ENCODE measurements at regions not wholly inside any gene's neighbourhood (a gene's known extent, or its start where the extent isn't known, plus 50 kb on each side); places are given as distances from the start of the nearest gene placed in this dataset.

DNA sequence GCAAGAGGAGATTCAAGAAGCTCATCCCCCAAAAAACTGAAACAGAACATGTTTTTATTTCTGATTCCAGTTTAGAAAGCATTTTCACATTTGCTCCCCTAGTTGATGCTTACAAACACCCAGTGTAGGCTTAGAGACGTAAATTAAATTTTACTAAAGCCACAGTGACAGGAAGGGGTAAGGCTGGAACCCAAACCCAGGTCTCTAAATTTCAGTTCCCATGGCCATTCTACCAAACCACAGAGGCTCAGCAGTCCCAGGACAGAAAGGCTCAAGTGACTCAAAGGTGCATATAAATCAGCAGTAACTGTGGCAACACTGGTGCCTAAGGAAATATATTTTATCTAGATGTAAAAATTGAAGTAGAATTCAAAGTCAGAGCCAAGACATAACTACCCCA, 128.7 kb downstream of the CEP120 start:
- no peaks in the 10 kb centered on the region for H3K27me3 ChIP-seq (ENCODE audit: insufficient read depth, poor library complexity, severe bottlenecking)
- no peak for TF ChIP-seq POLR2AphosphoS5 (IDR thresholded peaks at IDR 0.05; ENCODE audit: low read depth)
- no peak for TF ChIP-seq SPI1 (IDR thresholded peaks at IDR 0.05; ENCODE audit: borderline replicate concordance, low read depth)
- TF ChIP-seq REST (IDR thresholded peaks at IDR 0.05; ENCODE audit: insufficient replicate concordance, low read depth): no peak
- TF ChIP-seq, protein P1, sequence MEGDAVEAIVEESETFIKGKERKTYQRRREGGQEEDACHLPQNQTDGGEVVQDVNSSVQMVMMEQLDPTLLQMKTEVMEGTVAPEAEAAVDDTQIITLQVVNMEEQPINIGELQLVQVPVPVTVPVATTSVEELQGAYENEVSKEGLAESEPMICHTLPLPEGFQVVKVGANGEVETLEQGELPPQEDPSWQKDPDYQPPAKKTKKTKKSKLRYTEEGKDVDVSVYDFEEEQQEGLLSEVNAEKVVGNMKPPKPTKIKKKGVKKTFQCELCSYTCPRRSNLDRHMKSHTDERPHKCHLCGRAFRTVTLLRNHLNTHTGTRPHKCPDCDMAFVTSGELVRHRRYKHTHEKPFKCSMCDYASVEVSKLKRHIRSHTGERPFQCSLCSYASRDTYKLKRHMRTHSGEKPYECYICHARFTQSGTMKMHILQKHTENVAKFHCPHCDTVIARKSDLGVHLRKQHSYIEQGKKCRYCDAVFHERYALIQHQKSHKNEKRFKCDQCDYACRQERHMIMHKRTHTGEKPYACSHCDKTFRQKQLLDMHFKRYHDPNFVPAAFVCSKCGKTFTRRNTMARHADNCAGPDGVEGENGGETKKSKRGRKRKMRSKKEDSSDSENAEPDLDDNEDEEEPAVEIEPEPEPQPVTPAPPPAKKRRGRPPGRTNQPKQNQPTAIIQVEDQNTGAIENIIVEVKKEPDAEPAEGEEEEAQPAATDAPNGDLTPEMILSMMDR (IDR thresholded peaks at IDR 0.05; ENCODE audit: insufficient read depth, low read length): no peak
- TF ChIP-seq GABPA (IDR thresholded peaks at IDR 0.05; ENCODE audit: low read depth): no peak
- DNase-seq (ENCODE audit: low read depth in 1 of 2, low spot score in 1 of 2): no peak
- H3K4me3 ChIP-seq (replicated peaks; ENCODE audit: insufficient read depth, low read length): no peak overlapping the region
- H3K27ac ChIP-seq (replicated peaks): no peak overlapping the region

DNA sequence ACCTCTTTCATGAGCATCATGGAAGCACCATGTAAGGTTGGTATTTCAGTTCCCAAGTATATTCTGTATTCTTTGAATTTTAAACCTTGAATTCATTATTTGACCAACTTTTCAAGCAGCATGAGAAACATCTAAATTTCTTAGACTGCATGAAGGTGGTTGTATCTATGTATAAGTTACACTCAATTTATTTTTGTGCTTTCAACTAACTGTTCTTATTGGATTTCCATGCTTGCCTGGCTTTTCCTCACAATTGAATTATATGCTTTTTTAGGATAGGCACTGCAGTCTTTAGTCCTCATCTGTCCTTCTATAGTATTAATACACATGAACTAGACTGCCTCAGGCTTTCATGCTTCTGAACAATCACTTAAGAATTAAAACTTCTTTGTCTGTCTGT, 134.0 kb downstream of the CEP120 start:
- no peaks in the 10 kb centered on the region for H3K27me3 ChIP-seq (ENCODE audit: insufficient read depth, poor library complexity, severe bottlenecking)
- no peak for DNase-seq (ENCODE audit: low read depth in 1 of 2, low spot score in 1 of 2)

GRCh38 chr5:123287881-123288280, 135.3 kb downstream of the CEP120 start:
- no peak for DNase-seq (ENCODE audit: low read depth in 1 of 2, low spot score in 1 of 2)
- no peak overlapping the region for H3K4me3 ChIP-seq (replicated peaks; ENCODE audit: insufficient read depth, low read length)
- H3K27ac ChIP-seq (replicated peaks): no peak overlapping the region
- TF ChIP-seq SPI1 (IDR thresholded peaks at IDR 0.05; ENCODE audit: borderline replicate concordance, low read depth) (no peak), REST (IDR thresholded peaks at IDR 0.05; ENCODE audit: insufficient replicate concordance, low read depth) (no peak), GABPA (IDR thresholded peaks at IDR 0.05; ENCODE audit: low read depth) (no peak), POLR2AphosphoS5 (IDR thresholded peaks at IDR 0.05; ENCODE audit: low read depth) (no peak)
- TF ChIP-seq, protein P1 (IDR thresholded peaks at IDR 0.05; ENCODE audit: insufficient read depth, low read length): no peak
- no peaks in the 10 kb centered on the region for H3K27me3 ChIP-seq (ENCODE audit: insufficient read depth, poor library complexity, severe bottlenecking)

More for the DNA sequence above, 134.0 kb downstream of the CEP120 start:
- Histone ChIP-seq H3K27ac (replicated peaks) (no peak overlapping the region), H3K4me3 (replicated peaks; ENCODE audit: insufficient read depth, low read length) (no peak overlapping the region)
- TF ChIP-seq SPI1 (IDR thresholded peaks at IDR 0.05; ENCODE audit: borderline replicate concordance, low read depth) (no peak), POLR2AphosphoS5 (IDR thresholded peaks at IDR 0.05; ENCODE audit: low read depth) (no peak), REST (IDR thresholded peaks at IDR 0.05; ENCODE audit: insufficient replicate concordance, low read depth) (no peak)
- TF ChIP-seq, protein P1 (IDR thresholded peaks at IDR 0.05; ENCODE audit: insufficient read depth, low read length): no peak

Data from HL-60 (cell line).